ENCODE measurements at regions not wholly inside any gene's neighbourhood (a gene's known extent, or its start where the extent isn't known, plus 50 kb on each side); places are given as distances from the start of the nearest gene placed in this dataset.

GRCh38 chr10:64209561-64209960 is 688.4 kb downstream of the REEP3 start:
- TF ChIP-seq CTCF (IDR thresholded peaks at IDR 0.05) (no peak), POLR2A (IDR thresholded peaks at IDR 0.05) (no peak)
